K562 (cell line): ENCODE measurements at regions not wholly inside any gene's neighbourhood (a gene's known extent, or its start where the extent isn't known, plus 50 kb on each side); places are given as distances from the start of the nearest gene placed in this dataset.

Experiments
- ATAC-seq: fragments of 200-7000 bp; cut with Tn5 transposase; 3 replicates; pipeline ENCODE4 v1.9.1; 2020; ENCODE audit warnings: moderate library complexity
- BruUV-seq: library from RNA; stranded (reverse); fragments of 400-500 nt; replicated peaks from 2 replicates; lab custom pipeline; 2021; lab: Mats Ljungman, UMichigan
- CTCF ChIA-PET: fragments of 300-600 bp; formaldehyde crosslinking; extraction: SDS; loops from one replicate; lab custom pipeline; 2021; ENCODE audit warnings: low intra/inter-chr PET ratio; lab: Yijun Ruan, JAX
- POLR2A ChIA-PET: fragments of 300-600, 350-650 bp; sonication (Branson Sonifier 250); formaldehyde crosslinking; extraction: SDS; loops from one replicate; lab custom pipeline; 2021; ENCODE audit warnings: antibody characterized with exemption, inconsistent platforms; lab: Yijun Ruan, JAX
- DNase-seq, 4 experiments: peaks; one replicate each; pipeline versions ENCODE4 v3.0.0 to v3.0.0-alpha.2; 2011 to 2018; ENCODE audit warnings: low spot score in 3 of 4, mixed read lengths in 3 of 4; ENCODE audit errors: extremely low read depth in 1 of 4
- FAIRE-seq: peaks from 2 replicates; lab custom pipeline; 2011; peaks lifted over from hg19 to GRCh38; lab: Jason Lieb, UNC
- H2AFZ ChIP-seq: 2 replicates; pipeline ENCODE4 v1.6.0; 2011; ENCODE audit warnings: low read depth, low read length, control low read depth, inconsistent platforms
- H3K27ac ChIP-seq: fragments of 200-600 bp; 3 replicates; pipeline ENCODE4 v1.8.0; 2011; ENCODE audit warnings: low read depth, mild to moderate bottlenecking, control low read depth, inconsistent platforms, low read length, moderate library complexity, mixed read lengths; ENCODE audit errors: extremely low read depth
- H3K27me3 ChIP-seq, 2 experiments: fragments of 300-600 bp in 1 of 2; 2 replicates in 1 of 2; 3 replicates in 1 of 2; pipeline versions ENCODE4 v1.6.0 to v1.8.0; 2011; ENCODE audit warnings: inconsistent platforms in 2 of 2, low read length in 2 of 2, mild to moderate bottlenecking in 1 of 2, mixed read lengths in 1 of 2, moderate library complexity in 1 of 2; ENCODE audit not compliant: control insufficient read depth in 2 of 2, insufficient read depth in 2 of 2
- H3K36me3 ChIP-seq: fragments of 300-600 bp; 3 replicates; pipeline ENCODE4 v1.8.0; 2011; ENCODE audit warnings: mild to moderate bottlenecking, low read length, inconsistent platforms; ENCODE audit not compliant: control insufficient read depth, insufficient read depth
- H3K4me1 ChIP-seq, 2 experiments: fragments of 200-600 bp in 1 of 2; replicated peaks in 1 of 2; 2 replicates in 1 of 2; 3 replicates in 1 of 2; pipeline versions ENCODE4 v1.5.1 to v1.8.0; 2011; ENCODE audit warnings: inconsistent platforms in 2 of 2, low read length in 2 of 2, mild to moderate bottlenecking in 1 of 2, mixed read lengths in 1 of 2, moderate library complexity in 1 of 2; ENCODE audit not compliant: control insufficient read depth in 2 of 2, insufficient read depth in 2 of 2
- H3K4me2 ChIP-seq: 2 replicates; pipeline ENCODE4 v1.6.1; 2011; ENCODE audit warnings: low read length, control low read depth, inconsistent platforms, mixed read lengths; ENCODE audit not compliant: insufficient read depth
- H3K4me3 ChIP-seq: fragments of 200-600 bp; sonication (generic), shearing (Covaris generic); 2 replicates; pipeline ENCODE4 v1.5.1; 2016; ENCODE audit warnings: control low read depth, inconsistent platforms
- H3K79me2 ChIP-seq: fragments of 200-600 bp; 3 replicates; pipeline ENCODE4 v1.8.0; 2011; ENCODE audit warnings: low read length, inconsistent platforms; ENCODE audit not compliant: control insufficient read depth, insufficient read depth
- H3K9ac ChIP-seq, 2 experiments: 2 replicates each; pipeline versions ENCODE4 v1.6.0 to v1.6.1; 2011; ENCODE audit warnings: low read depth in 2 of 2, low read length in 2 of 2, control low read depth in 1 of 2, inconsistent platforms in 1 of 2, mild to moderate bottlenecking in 1 of 2, mixed read lengths in 1 of 2; ENCODE audit not compliant: insufficient read depth in 1 of 2
- H3K9me1 ChIP-seq: one replicate; pipeline ENCODE4 v1.6.0; 2011; ENCODE audit warnings: inconsistent platforms, mild to moderate bottlenecking, low read length, moderate library complexity; ENCODE audit not compliant: control insufficient read depth, insufficient read depth
- H3K9me3 ChIP-seq: replicated peaks from 2 replicates; pipeline ENCODE4 v1.5.1; 2011; ENCODE audit warnings: low read depth, low read length, inconsistent platforms; ENCODE audit not compliant: control insufficient read depth, insufficient read depth
- H4K20me1 ChIP-seq: replicated peaks from 2 replicates; pipeline ENCODE4 v1.6.1; 2011; ENCODE audit warnings: low read length, inconsistent platforms, mixed read lengths; ENCODE audit not compliant: control insufficient read depth, insufficient read depth
- LCOR ChIP-seq: sonication (generic); formaldehyde crosslinking; IDR thresholded peaks from 2 replicates; pipeline ENCODE4 v1.8.0; 2022; ENCODE audit warnings: mild to moderate bottlenecking, missing genetic modification reagents
- RAD51 ChIP-seq: fragments of 450-650 bp; IDR thresholded peaks from 2 replicates; pipeline ENCODE4 v1.7.1; 2016; ENCODE audit warnings: low read depth, mild to moderate bottlenecking, borderline replicate concordance
- YBX1 ChIP-seq: fragments of 450-650 bp; IDR thresholded peaks from 2 replicates; pipeline ENCODE4 v1.7.1; 2016; ENCODE audit warnings: mild to moderate bottlenecking
- ZNF324 ChIP-seq: fragments of 250-450 bp; sonication (Bioruptor Pico); IDR thresholded peaks from 2 replicates; pipeline ENCODE4 v1.4.0; 2020; ENCODE audit warnings: mild to moderate bottlenecking
- ZNF717 ChIP-seq: fragments of 250-450 bp; sonication (Bioruptor Pico); IDR thresholded peaks from 2 replicates; pipeline ENCODE4 v1.5.0; 2021
- ZNF766 ChIP-seq: fragments of 200-800 bp; sonication (Bioruptor generic); conservative IDR thresholded peaks from 2 replicates; pipeline ENCODE4 v1.6.1; 2016; ENCODE audit warnings: missing genetic modification characterization, missing compliant biosample characterization
- WGBS: fragments of 100-300 bp; shearing (Covaris generic); methylation state at CpG from one replicate; pipeline ENCODE4 v1.1.6; 2016; ENCODE audit warnings: low coverage, mixed read lengths; ENCODE audit not compliant: insufficient coverage; ENCODE audit errors: missing lambda C conversion rate; 5-methylcytosine and 5-hydroxymethylcytosine counted together
- in situ Hi-C: fragments of 300-500 bp; cut with MboI; formaldehyde crosslinking; loops from 4 replicates; pipeline ENCODE4 v1.15.0; 2018; ENCODE audit warnings: inconsistent platforms, mixed read lengths
- intact Hi-C: fragments of 100-400 bp; cut with micrococcal nuclease; formaldehyde crosslinking; loops from 2 replicates; pipeline ENCODE4 v1.14.2; 2022
- TF ChIP-seq, protein P1 (sequence below), 3 experiments: IDR thresholded peaks in 2 of 3; conservative IDR thresholded peaks in 1 of 3; 2 replicates each; pipeline ENCODE4 v1.5.1; 2011 to 2012; ENCODE audit warnings: low read length in 3 of 3, mild to moderate bottlenecking in 3 of 3, control low read depth in 2 of 3, improper control_type of control experiment in 1 of 3, inconsistent platforms in 1 of 3, low read depth in 1 of 3, mixed read lengths in 1 of 3, moderate library complexity in 1 of 3; ENCODE audit not compliant: insufficient read depth in 2 of 3
- TF ChIP-seq, protein P2 (sequence below): fragments of 450-650 bp; IDR thresholded peaks from 2 replicates; pipeline ENCODE4 v1.6.1; 2017; ENCODE audit warnings: antibody characterized with exemption
- TF ChIP-seq, protein P3 (sequence below): sonication (generic); formaldehyde crosslinking; IDR thresholded peaks from 2 replicates; pipeline ENCODE4 v1.8.1; 2023; ENCODE audit warnings: mild to moderate bottlenecking, missing genetic modification reagents
- TF ChIP-seq, protein P4 (sequence below): fragments of 450-650 bp; formaldehyde crosslinking; IDR thresholded peaks from 2 replicates; pipeline ENCODE4 v1.4.0; 2020; ENCODE audit warnings: mild to moderate bottlenecking, mixed read lengths
- TF ChIP-seq, protein P5 (sequence below): sonication (generic); formaldehyde crosslinking; IDR thresholded peaks from 2 replicates; pipeline ENCODE4 v1.8.1; 2023; ENCODE audit warnings: missing genetic modification reagents, mild to moderate bottlenecking, borderline replicate concordance

DNA sequence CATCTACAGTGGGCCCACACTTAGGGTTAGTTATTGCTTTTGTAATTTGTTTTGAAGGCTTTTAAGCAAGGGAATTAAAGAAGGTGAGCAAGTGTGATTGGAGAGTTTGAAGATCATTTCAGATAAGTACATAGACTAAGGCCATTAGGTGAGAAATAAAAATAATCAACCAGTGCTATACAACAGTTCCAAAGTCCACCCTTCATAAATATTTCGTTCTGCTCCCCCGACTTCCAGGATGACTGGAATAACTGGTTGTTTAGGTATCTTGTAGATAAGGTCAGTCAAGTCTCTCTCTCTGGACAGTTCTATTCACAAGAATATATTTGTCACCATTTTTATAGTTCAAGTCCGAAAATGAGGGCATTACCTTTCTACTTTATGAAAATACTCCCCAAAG lies 98.0 kb upstream of the MBL2 start:
- DNase-seq (no peak), ATAC-seq (no peak), FAIRE-seq (no peak)
- in situ Hi-C loops: no loop called here
- Histone ChIP-seq H3K9me3 (peaks cover 1% of the 10 kb centered on the region; the same call in 1 of the 2 replicates), H3K27ac (no peak overlapping the region), H3K9ac (no peak overlapping the region), H3K79me2 (no peaks in the 10 kb centered on the region), H3K4me1 (no peaks in the 10 kb centered on the region), H3K4me2 (no peak overlapping the region), H3K27me3 (no peaks in the 10 kb centered on the region), H3K9me1 (no peaks in the 10 kb centered on the region), H3K4me3 (no peak overlapping the region), H4K20me1 (no peaks in the 10 kb centered on the region), H3K36me3 (no peaks in the 10 kb centered on the region), H2AFZ (no peak overlapping the region)
- ChIA-PET CTCF (no interaction called here), POLR2A (no interaction called here)
- BruUV-seq: no TSS peak
- intact Hi-C loops: no loop called here
- WGBS: 2% methylated on average over 3 of the region's 3 CpGs
- TF ChIP-seq, protein P1, sequence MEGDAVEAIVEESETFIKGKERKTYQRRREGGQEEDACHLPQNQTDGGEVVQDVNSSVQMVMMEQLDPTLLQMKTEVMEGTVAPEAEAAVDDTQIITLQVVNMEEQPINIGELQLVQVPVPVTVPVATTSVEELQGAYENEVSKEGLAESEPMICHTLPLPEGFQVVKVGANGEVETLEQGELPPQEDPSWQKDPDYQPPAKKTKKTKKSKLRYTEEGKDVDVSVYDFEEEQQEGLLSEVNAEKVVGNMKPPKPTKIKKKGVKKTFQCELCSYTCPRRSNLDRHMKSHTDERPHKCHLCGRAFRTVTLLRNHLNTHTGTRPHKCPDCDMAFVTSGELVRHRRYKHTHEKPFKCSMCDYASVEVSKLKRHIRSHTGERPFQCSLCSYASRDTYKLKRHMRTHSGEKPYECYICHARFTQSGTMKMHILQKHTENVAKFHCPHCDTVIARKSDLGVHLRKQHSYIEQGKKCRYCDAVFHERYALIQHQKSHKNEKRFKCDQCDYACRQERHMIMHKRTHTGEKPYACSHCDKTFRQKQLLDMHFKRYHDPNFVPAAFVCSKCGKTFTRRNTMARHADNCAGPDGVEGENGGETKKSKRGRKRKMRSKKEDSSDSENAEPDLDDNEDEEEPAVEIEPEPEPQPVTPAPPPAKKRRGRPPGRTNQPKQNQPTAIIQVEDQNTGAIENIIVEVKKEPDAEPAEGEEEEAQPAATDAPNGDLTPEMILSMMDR (IDR thresholded peaks at IDR 0.05 in 2 of 3, conservative IDR thresholded peaks at IDR 0.05 in 1 of 3; ENCODE audit: insufficient read depth in 2 of 3, low read depth in 1 of 3, low read length in 3 of 3): no peak
- no peak for TF ChIP-seq RAD51
- TF ChIP-seq, protein P2, sequence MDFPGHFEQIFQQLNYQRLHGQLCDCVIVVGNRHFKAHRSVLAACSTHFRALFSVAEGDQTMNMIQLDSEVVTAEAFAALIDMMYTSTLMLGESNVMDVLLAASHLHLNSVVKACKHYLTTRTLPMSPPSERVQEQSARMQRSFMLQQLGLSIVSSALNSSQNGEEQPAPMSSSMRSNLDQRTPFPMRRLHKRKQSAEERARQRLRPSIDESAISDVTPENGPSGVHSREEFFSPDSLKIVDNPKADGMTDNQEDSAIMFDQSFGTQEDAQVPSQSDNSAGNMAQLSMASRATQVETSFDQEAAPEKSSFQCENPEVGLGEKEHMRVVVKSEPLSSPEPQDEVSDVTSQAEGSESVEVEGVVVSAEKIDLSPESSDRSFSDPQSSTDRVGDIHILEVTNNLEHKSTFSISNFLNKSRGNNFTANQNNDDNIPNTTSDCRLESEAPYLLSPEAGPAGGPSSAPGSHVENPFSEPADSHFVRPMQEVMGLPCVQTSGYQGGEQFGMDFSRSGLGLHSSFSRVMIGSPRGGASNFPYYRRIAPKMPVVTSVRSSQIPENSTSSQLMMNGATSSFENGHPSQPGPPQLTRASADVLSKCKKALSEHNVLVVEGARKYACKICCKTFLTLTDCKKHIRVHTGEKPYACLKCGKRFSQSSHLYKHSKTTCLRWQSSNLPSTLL: no peak
- TF ChIP-seq YBX1: no peak
- TF ChIP-seq, protein P3, sequence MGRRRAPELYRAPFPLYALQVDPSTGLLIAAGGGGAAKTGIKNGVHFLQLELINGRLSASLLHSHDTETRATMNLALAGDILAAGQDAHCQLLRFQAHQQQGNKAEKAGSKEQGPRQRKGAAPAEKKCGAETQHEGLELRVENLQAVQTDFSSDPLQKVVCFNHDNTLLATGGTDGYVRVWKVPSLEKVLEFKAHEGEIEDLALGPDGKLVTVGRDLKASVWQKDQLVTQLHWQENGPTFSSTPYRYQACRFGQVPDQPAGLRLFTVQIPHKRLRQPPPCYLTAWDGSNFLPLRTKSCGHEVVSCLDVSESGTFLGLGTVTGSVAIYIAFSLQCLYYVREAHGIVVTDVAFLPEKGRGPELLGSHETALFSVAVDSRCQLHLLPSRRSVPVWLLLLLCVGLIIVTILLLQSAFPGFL (CRISPR knock-in tag): no peak
- no peak for TF ChIP-seq ZNF766
- no peak for TF ChIP-seq ZNF324 (CRISPR knock-in tag)
- TF ChIP-seq, protein P4, sequence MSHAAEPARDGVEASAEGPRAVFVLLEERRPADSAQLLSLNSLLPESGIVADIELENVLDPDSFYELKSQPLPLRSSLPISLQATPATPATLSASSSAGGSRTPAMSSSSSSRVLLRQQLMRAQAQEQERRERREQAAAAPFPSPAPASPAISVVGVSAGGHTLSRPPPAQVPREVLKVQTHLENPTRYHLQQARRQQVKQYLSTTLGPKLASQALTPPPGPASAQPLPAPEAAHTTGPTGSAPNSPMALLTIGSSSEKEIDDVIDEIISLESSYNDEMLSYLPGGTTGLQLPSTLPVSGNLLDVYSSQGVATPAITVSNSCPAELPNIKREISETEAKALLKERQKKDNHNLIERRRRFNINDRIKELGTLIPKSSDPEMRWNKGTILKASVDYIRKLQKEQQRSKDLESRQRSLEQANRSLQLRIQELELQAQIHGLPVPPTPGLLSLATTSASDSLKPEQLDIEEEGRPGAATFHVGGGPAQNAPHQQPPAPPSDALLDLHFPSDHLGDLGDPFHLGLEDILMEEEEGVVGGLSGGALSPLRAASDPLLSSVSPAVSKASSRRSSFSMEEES (CRISPR knock-in tag): no peak
- TF ChIP-seq ZNF717: no peak
- no peak for TF ChIP-seq LCOR (CRISPR knock-in tag)
- TF ChIP-seq, protein P5, sequence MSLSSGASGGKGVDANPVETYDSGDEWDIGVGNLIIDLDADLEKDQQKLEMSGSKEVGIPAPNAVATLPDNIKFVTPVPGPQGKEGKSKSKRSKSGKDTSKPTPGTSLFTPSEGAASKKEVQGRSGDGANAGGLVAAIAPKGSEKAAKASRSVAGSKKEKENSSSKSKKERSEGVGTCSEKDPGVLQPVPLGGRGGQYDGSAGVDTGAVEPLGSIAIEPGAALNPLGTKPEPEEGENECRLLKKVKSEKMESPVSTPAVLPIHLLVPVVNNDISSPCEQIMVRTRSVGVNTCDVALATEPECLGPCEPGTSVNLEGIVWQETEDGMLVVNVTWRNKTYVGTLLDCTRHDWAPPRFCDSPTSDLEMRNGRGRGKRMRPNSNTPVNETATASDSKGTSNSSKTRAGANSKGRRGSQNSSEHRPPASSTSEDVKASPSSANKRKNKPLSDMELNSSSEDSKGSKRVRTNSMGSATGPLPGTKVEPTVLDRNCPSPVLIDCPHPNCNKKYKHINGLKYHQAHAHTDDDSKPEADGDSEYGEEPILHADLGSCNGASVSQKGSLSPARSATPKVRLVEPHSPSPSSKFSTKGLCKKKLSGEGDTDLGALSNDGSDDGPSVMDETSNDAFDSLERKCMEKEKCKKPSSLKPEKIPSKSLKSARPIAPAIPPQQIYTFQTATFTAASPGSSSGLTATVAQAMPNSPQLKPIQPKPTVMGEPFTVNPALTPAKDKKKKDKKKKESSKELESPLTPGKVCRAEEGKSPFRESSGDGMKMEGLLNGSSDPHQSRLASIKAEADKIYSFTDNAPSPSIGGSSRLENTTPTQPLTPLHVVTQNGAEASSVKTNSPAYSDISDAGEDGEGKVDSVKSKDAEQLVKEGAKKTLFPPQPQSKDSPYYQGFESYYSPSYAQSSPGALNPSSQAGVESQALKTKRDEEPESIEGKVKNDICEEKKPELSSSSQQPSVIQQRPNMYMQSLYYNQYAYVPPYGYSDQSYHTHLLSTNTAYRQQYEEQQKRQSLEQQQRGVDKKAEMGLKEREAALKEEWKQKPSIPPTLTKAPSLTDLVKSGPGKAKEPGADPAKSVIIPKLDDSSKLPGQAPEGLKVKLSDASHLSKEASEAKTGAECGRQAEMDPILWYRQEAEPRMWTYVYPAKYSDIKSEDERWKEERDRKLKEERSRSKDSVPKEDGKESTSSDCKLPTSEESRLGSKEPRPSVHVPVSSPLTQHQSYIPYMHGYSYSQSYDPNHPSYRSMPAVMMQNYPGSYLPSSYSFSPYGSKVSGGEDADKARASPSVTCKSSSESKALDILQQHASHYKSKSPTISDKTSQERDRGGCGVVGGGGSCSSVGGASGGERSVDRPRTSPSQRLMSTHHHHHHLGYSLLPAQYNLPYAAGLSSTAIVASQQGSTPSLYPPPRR (CRISPR knock-in tag): no peak
